Mammary epithelial cell (primary cell): ENCODE measurements at regions not wholly inside any gene's neighbourhood (a gene's known extent, or its start where the extent isn't known, plus 50 kb on each side); places are given as distances from the start of the nearest gene placed in this dataset.

Experiments used
- EZH2 ChIP-seq: IDR thresholded peaks from 2 replicates; pipeline ENCODE4 v1.6.1; 2012; ENCODE audit warnings: low read length, inconsistent platforms, borderline replicate concordance
- TF ChIP-seq, protein P1 (sequence below), 2 donors: IDR thresholded peaks in 1 of 2; conservative IDR thresholded peaks in 1 of 2; 2 replicates each; pipeline ENCODE4 v1.5.1; 2011 to 2012; ENCODE audit warnings: inconsistent platforms in 2 of 2, low read length in 2 of 2, mild to moderate bottlenecking in 2 of 2, control low read depth in 1 of 2, low read depth in 1 of 2; ENCODE audit not compliant: insufficient read depth in 1 of 2; ENCODE audit errors: extremely low read depth in 1 of 2

DNA sequence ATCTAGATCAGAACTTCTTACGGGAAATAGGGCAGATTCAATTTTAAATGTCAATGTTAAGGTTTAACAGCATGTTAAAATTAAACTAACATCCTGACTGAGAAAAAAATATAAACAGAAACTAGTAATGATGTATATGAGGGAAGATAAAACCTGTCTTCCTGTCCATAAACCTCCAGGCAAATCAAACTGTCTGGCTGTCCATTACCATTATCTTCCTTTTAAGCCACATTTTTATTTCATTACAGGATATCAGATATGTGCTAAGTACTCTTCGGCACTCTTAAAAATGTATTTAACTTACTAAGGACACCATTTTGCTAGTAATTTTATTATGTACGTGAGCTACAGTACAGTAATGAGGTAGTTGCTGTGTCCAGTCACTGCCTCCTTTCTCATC, 1461.7 kb upstream of the ALCAM start:
- TF ChIP-seq, protein P1, sequence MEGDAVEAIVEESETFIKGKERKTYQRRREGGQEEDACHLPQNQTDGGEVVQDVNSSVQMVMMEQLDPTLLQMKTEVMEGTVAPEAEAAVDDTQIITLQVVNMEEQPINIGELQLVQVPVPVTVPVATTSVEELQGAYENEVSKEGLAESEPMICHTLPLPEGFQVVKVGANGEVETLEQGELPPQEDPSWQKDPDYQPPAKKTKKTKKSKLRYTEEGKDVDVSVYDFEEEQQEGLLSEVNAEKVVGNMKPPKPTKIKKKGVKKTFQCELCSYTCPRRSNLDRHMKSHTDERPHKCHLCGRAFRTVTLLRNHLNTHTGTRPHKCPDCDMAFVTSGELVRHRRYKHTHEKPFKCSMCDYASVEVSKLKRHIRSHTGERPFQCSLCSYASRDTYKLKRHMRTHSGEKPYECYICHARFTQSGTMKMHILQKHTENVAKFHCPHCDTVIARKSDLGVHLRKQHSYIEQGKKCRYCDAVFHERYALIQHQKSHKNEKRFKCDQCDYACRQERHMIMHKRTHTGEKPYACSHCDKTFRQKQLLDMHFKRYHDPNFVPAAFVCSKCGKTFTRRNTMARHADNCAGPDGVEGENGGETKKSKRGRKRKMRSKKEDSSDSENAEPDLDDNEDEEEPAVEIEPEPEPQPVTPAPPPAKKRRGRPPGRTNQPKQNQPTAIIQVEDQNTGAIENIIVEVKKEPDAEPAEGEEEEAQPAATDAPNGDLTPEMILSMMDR (conservative IDR thresholded peaks at IDR 0.05 in 1 of 2, IDR thresholded peaks at IDR 0.05 in 1 of 2; ENCODE audit: extremely low read depth in 1 of 2, insufficient read depth in 1 of 2, low read depth in 1 of 2, low read length in 2 of 2): no peak
- no peak for TF ChIP-seq EZH2
